HEK293 (cell line): ENCODE measurements at regions not wholly inside any gene's neighbourhood (a gene's known extent, or its start where the extent isn't known, plus 50 kb on each side); places are given as distances from the start of the nearest gene placed in this dataset.

Experiments
- CTCF ChIA-PET: fragments of 350-600 bp; formaldehyde crosslinking; extraction: SDS; loops from one replicate; lab custom pipeline; 2021; ENCODE audit warnings: antibody characterized with exemption; lab: Yijun Ruan, JAX
- POLR2A ChIA-PET: fragments of 300-600 bp; formaldehyde crosslinking; extraction: SDS; loops from one replicate; lab custom pipeline; 2020; ENCODE audit warnings: antibody characterized with exemption, inconsistent platforms; lab: Yijun Ruan, JAX
- H3K27ac ChIP-seq: fragments of 200-500 bp; sonication (Bioruptor generic); 2 replicates; pipeline ENCODE4 v1.5.1; 2014; ENCODE audit warnings: low read depth, low read length, control low read depth, inconsistent platforms; ENCODE audit errors: extremely low read depth
- H3K36me3 ChIP-seq, 2 experiments: fragments of 200-500 bp in 1 of 2; sonication (Bioruptor generic) in 1 of 2; 1 replicate in 1 of 2; 2 replicates in 1 of 2; pipeline ENCODE4 v1.5.1; 2014 to 2017; ENCODE audit warnings: inconsistent platforms in 2 of 2, low read length in 2 of 2; ENCODE audit not compliant: control insufficient read depth in 2 of 2, insufficient read depth in 1 of 2
- H3K4me1 ChIP-seq: fragments of 200-500 bp; sonication (Bioruptor generic); 2 replicates; pipeline ENCODE4 v1.5.1; 2014; ENCODE audit warnings: mild to moderate bottlenecking, low read length, inconsistent platforms; ENCODE audit not compliant: control insufficient read depth, insufficient read depth
- H3K4me3 ChIP-seq: 2 replicates; pipeline ENCODE4 v1.5.1; 2011; ENCODE audit warnings: low read depth, mild to moderate bottlenecking, control low read depth, low read length, moderate library complexity
- H3K9me3 ChIP-seq: fragments of 200-500 bp; sonication (Bioruptor generic); 2 replicates; pipeline ENCODE4 v1.5.1; 2014; ENCODE audit warnings: low read depth, low read length, inconsistent platforms; ENCODE audit not compliant: control insufficient read depth, insufficient read depth
- BCL11B ChIP-seq: fragments of 450-650 bp; formaldehyde crosslinking; IDR thresholded peaks from 2 replicates; pipeline ENCODE4 v1.5.1; 2016; ENCODE audit warnings: low read depth, missing biosample characterization, missing genetic modification characterization
- GFI1B ChIP-seq: fragments of 450-650 bp; formaldehyde crosslinking; IDR thresholded peaks from 2 replicates; pipeline ENCODE4 v1.5.1; 2016; ENCODE audit warnings: missing biosample characterization, missing genetic modification characterization
- GLI4 ChIP-seq: fragments of 450-650 bp; formaldehyde crosslinking; IDR thresholded peaks from 2 replicates; pipeline ENCODE4 v1.5.1; 2016; ENCODE audit warnings: missing biosample characterization, missing genetic modification characterization
- SP2 ChIP-seq: fragments of 450-650 bp; formaldehyde crosslinking; IDR thresholded peaks from 2 replicates; pipeline ENCODE4 v1.5.1; 2016; ENCODE audit warnings: missing biosample characterization, missing genetic modification characterization
- ZBTB26 ChIP-seq: fragments of 450-650 bp; formaldehyde crosslinking; optimal IDR thresholded peaks from 2 replicates; pipeline ENCODE3; 2016; ENCODE audit warnings: missing biosample characterization, mild to moderate bottlenecking, missing genetic modification characterization
- ZNF18 ChIP-seq: fragments of 450-650 bp; formaldehyde crosslinking; IDR thresholded peaks from 2 replicates; pipeline ENCODE4 v1.5.1; 2016; ENCODE audit warnings: missing biosample characterization, missing genetic modification characterization
- ZNF2 ChIP-seq: fragments of 450-650 bp; formaldehyde crosslinking; IDR thresholded peaks from 2 replicates; pipeline ENCODE4 v1.5.1; 2016; ENCODE audit warnings: missing biosample characterization, missing genetic modification characterization
- ZNF211 ChIP-seq: fragments of 450-650 bp; formaldehyde crosslinking; IDR thresholded peaks from 2 replicates; pipeline ENCODE4 v1.5.1; 2016; ENCODE audit warnings: low read depth, missing biosample characterization, missing genetic modification characterization
- ZNF223 ChIP-seq: fragments of 450-650 bp; formaldehyde crosslinking; IDR thresholded peaks from 2 replicates; pipeline ENCODE4 v1.5.1; 2016; ENCODE audit warnings: missing biosample characterization, missing genetic modification characterization
- ZNF239 ChIP-seq: fragments of 450-650 bp; formaldehyde crosslinking; IDR thresholded peaks from 2 replicates; pipeline ENCODE4 v1.5.1; 2016; ENCODE audit warnings: missing biosample characterization, missing genetic modification characterization
- ZNF26 ChIP-seq: fragments of 450-650 bp; formaldehyde crosslinking; IDR thresholded peaks from 2 replicates; pipeline ENCODE4 v1.5.1; 2016; ENCODE audit warnings: missing biosample characterization, missing genetic modification characterization
- ZNF280C ChIP-seq: fragments of 450-650 bp; formaldehyde crosslinking; IDR thresholded peaks from 2 replicates; pipeline ENCODE4 v1.5.1; 2016; ENCODE audit warnings: missing biosample characterization, missing genetic modification characterization
- ZNF350 ChIP-seq: fragments of 450-650 bp; formaldehyde crosslinking; IDR thresholded peaks from 2 replicates; pipeline ENCODE4 v1.5.0; 2017; ENCODE audit warnings: missing biosample characterization, mild to moderate bottlenecking, missing genetic modification characterization
- ZNF394 ChIP-seq: fragments of 450-650 bp; formaldehyde crosslinking; IDR thresholded peaks from 2 replicates; pipeline ENCODE4 v1.5.1; 2016; ENCODE audit warnings: missing biosample characterization, missing genetic modification characterization, mild to moderate bottlenecking, moderate library complexity, borderline replicate concordance
- ZNF433 ChIP-seq: fragments of 450-650 bp; formaldehyde crosslinking; IDR thresholded peaks from 2 replicates; pipeline ENCODE4 v1.5.1; 2016; ENCODE audit warnings: missing biosample characterization, missing genetic modification characterization, low read depth
- ZNF488 ChIP-seq: fragments of 450-650 bp; formaldehyde crosslinking; IDR thresholded peaks from 2 replicates; pipeline ENCODE4 v1.5.1; 2016; ENCODE audit warnings: missing biosample characterization, missing genetic modification characterization
- ZNF514 ChIP-seq: fragments of 450-650 bp; formaldehyde crosslinking; IDR thresholded peaks from 2 replicates; pipeline ENCODE4 v1.5.1; 2016; ENCODE audit warnings: missing biosample characterization, missing genetic modification characterization
- ZNF549 ChIP-seq: fragments of 450-650 bp; IDR thresholded peaks from 2 replicates; pipeline ENCODE4 v1.5.1; 2018; ENCODE audit warnings: missing biosample characterization, missing genetic modification characterization, mild to moderate bottlenecking, inconsistent platforms, moderate library complexity
- ZNF558 ChIP-seq: fragments of 450-650 bp; formaldehyde crosslinking; IDR thresholded peaks from 2 replicates; pipeline ENCODE4 v1.5.1; 2016; ENCODE audit warnings: missing biosample characterization, missing genetic modification characterization
- ZNF585B ChIP-seq: fragments of 450-650 bp; formaldehyde crosslinking; IDR thresholded peaks from 2 replicates; pipeline ENCODE4 v1.5.1; 2016; ENCODE audit warnings: missing biosample characterization, missing genetic modification characterization
- ZNF621 ChIP-seq: fragments of 450-650 bp; formaldehyde crosslinking; IDR thresholded peaks from 2 replicates; pipeline ENCODE4 v1.5.1; 2017; ENCODE audit warnings: missing biosample characterization, missing genetic modification characterization
- ZNF623 ChIP-seq: fragments of 450-650 bp; formaldehyde crosslinking; IDR thresholded peaks from 2 replicates; pipeline ENCODE4 v1.5.1; 2016; ENCODE audit warnings: missing biosample characterization, missing genetic modification characterization
- ZNF639 ChIP-seq: fragments of 450-650 bp; formaldehyde crosslinking; IDR thresholded peaks from 2 replicates; pipeline ENCODE4 v1.5.1; 2016; ENCODE audit warnings: missing biosample characterization, missing genetic modification characterization
- ZNF654 ChIP-seq: fragments of 450-650 bp; formaldehyde crosslinking; IDR thresholded peaks from 2 replicates; pipeline ENCODE4 v1.5.1; 2016; ENCODE audit warnings: low read depth, missing biosample characterization, missing genetic modification characterization
- ZNF670 ChIP-seq: fragments of 450-650 bp; formaldehyde crosslinking; IDR thresholded peaks from 2 replicates; pipeline ENCODE4 v1.5.1; 2016; ENCODE audit warnings: missing biosample characterization, missing genetic modification characterization, low read depth
- ZNF843 ChIP-seq: fragments of 450-650 bp; formaldehyde crosslinking; IDR thresholded peaks from 2 replicates; pipeline ENCODE4 v1.5.1; 2016; ENCODE audit warnings: missing biosample characterization, missing genetic modification characterization
- ZSCAN30 ChIP-seq: fragments of 450-650 bp; IDR thresholded peaks from 2 replicates; pipeline ENCODE4 v1.5.1; 2018; ENCODE audit warnings: missing biosample characterization, mild to moderate bottlenecking, missing genetic modification characterization, moderate library complexity

- H3K9me3 ChIP-seq: no peaks in the 10 kb centered on the region; the same call in 1 of the 2 replicates
- H3K4me3 ChIP-seq: no peak overlapping the region
- H3K36me3 ChIP-seq: no peaks in the 10 kb centered on the region
- no peak for TF ChIP-seq ZNF18 (tag by site-specific recombination)
- TF ChIP-seq ZNF26 (tag by site-specific recombination): no peak
- TF ChIP-seq ZNF621 (tag by site-specific recombination): no peak
- TF ChIP-seq ZNF670 (tag by site-specific recombination): no peak
- TF ChIP-seq ZNF623 (tag by site-specific recombination): no peak
- no peak for TF ChIP-seq ZNF549 (tag by site-specific recombination)
- TF ChIP-seq GLI4 (tag by site-specific recombination): no peak
- TF ChIP-seq SP2: no peak
- no peak for TF ChIP-seq ZNF639
- no peak for TF ChIP-seq BCL11B (tag by site-specific recombination)
- TF ChIP-seq ZNF433: no peak
- no peak for TF ChIP-seq ZNF514
- no peak for TF ChIP-seq ZNF223
- no peak for TF ChIP-seq GFI1B (tag by site-specific recombination)
- TF ChIP-seq ZNF394 (tag by site-specific recombination): no peak
- TF ChIP-seq ZNF843 (tag by site-specific recombination): no peak
- TF ChIP-seq ZBTB26 (tag by site-specific recombination): no peak
- TF ChIP-seq ZNF558 (tag by site-specific recombination): no peak
- TF ChIP-seq ZNF211 (tag by site-specific recombination): no peak
- no peak for TF ChIP-seq ZNF585B
- H3K27ac ChIP-seq: no peak overlapping the region
- no peaks in the 10 kb centered on the region for H3K4me1 ChIP-seq
- CTCF ChIA-PET: interaction anchor here (0.6 to 1.4 kb wide), 3 partner anchors 26 to 624 kb away, joined by 3 to 4 read pairs (median 4); no protein-coding TSS in a partner anchor
- POLR2A ChIA-PET: no interaction called here
These were observed 196.1 kb upstream of the IGF1R start for GRCh38 chr15:98452238-98452637.

- ChIA-PET POLR2A (no interaction called here), CTCF (interaction anchor here (1.0 to 1.3 kb wide), 5 partner anchors 10 to 650 kb away, joined by 3 to 6 read pairs (median 3); no protein-coding TSS in a partner anchor)
- Histone ChIP-seq H3K4me3 (no peak overlapping the region), H3K9me3 (no peaks in the 10 kb centered on the region), H3K36me3 (no peaks in the 10 kb centered on the region), H3K27ac (no peak overlapping the region), H3K4me1 (no peaks in the 10 kb centered on the region)
- TF ChIP-seq ZNF2 (tag by site-specific recombination) (no peak), ZNF488 (tag by site-specific recombination) (no peak), GFI1B (tag by site-specific recombination) (no peak), ZNF558 (tag by site-specific recombination) (no peak), ZNF239 (tag by site-specific recombination) (no peak), ZNF280C (tag by site-specific recombination) (no peak), ZNF350 (no peak), ZSCAN30 (no peak), ZNF654 (tag by site-specific recombination) (no peak)
These were observed 192.4 kb upstream of the IGF1R start for GRCh38 chr15:98455904-98456303.
